GM21529 (cell line): ENCODE measurements at regions not wholly inside any gene's neighbourhood (a gene's known extent, or its start where the extent isn't known, plus 50 kb on each side); places are given as distances from the start of the nearest gene placed in this dataset.

Source experiments
- ATAC-seq: cut with Tn5 transposase; IDR thresholded peaks from one replicate; pipeline ENCODE4 v1.9.1; 2021; ENCODE audit not compliant: unreplicated experiment

- no peak for ATAC-seq
Measured at GRCh38 chr12:115108129-115109100, 424.4 kb upstream of the TBX3 start.

- ATAC-seq, result no peak
Measured at GRCh38 chr12:115103884-115104883, 420.2 kb upstream of the TBX3 start.

- ATAC-seq, result no peak
Measured at GRCh38 chr12:115102450-115102849, 418.5 kb upstream of the TBX3 start.

- ATAC-seq, result no peak
Measured at GRCh38 chr12:115101520-115101919, 417.5 kb upstream of the TBX3 start.

GRCh38 chr12:115097416-115097815 is 413.4 kb upstream of the TBX3 start:
- ATAC-seq, result no peak

- ATAC-seq, result no peak
Measured at GRCh38 chr12:115096588-115097397, 412.8 kb upstream of the TBX3 start.

- no peak for ATAC-seq
Measured at GRCh38 chr12:115095073-115095748, 411.2 kb upstream of the TBX3 start.

GRCh38 chr12:115094163-115094816 is 410.3 kb upstream of the TBX3 start:
- no peak for ATAC-seq

- ATAC-seq, result no peak
Measured at GRCh38 chr12:115093261-115093660, 409.3 kb upstream of the TBX3 start.

GRCh38 chr12:115090783-115091182 is 406.8 kb upstream of the TBX3 start:
- ATAC-seq, result no peak

GRCh38 chr12:115088995-115089841 is 405.2 kb upstream of the TBX3 start:
- no peak for ATAC-seq

- ATAC-seq, result no peak
Measured at GRCh38 chr12:115088328-115088994, 404.5 kb upstream of the TBX3 start.

- ATAC-seq, result no peak
Measured at GRCh38 chr12:115085594-115085993, 401.6 kb upstream of the TBX3 start.

GRCh38 chr12:115079760-115080159 is 395.8 kb upstream of the TBX3 start:
- ATAC-seq, result no peak

- ATAC-seq, result no peak
Measured at GRCh38 chr12:115078990-115079389, 395.0 kb upstream of the TBX3 start.

- ATAC-seq, result no peak
Measured at GRCh38 chr12:115078334-115078733, 394.4 kb upstream of the TBX3 start.

GRCh38 chr12:115075552-115076170 is 391.7 kb upstream of the TBX3 start:
- no peak for ATAC-seq

GRCh38 chr12:115074617-115075016 is 390.6 kb upstream of the TBX3 start:
- no peak for ATAC-seq
